H1 (cell line): ENCODE measurements at regions not wholly inside any gene's neighbourhood (a gene's known extent, or its start where the extent isn't known, plus 50 kb on each side); places are given as distances from the start of the nearest gene placed in this dataset.
A peak's percentile ranks its signal among the peaks of the same experiment; 100 is the strongest.

ENCODE experiments used
- CTCF ChIA-PET: fragments of 300-600 bp; sonication (Branson Sonifier 250); formaldehyde crosslinking; loops from one replicate; lab custom pipeline; 2021; ENCODE audit not compliant: partially characterized antibody; lab: Charles Lee
- POLR2A ChIA-PET: fragments of 300-600 bp; sonication (Branson Sonifier 250); formaldehyde crosslinking; loops from one replicate; lab custom pipeline; 2021; ENCODE audit warnings: inconsistent platforms; ENCODE audit not compliant: partially characterized antibody; lab: Charles Lee
- DNase-seq, 2 experiments: peaks; one replicate each; pipeline versions ENCODE4 v3.0.0 to v3.0.0-alpha.2; 2010 to 2022; ENCODE audit warnings: low spot score in 2 of 2, low read depth in 1 of 2, mixed read lengths in 1 of 2
- FAIRE-seq: peaks from 2 replicates; lab custom pipeline; 2011; peaks lifted over from hg19 to GRCh38; lab: Jason Lieb, UNC
- H2AFZ ChIP-seq: 2 replicates; pipeline ENCODE4 v1.8.1; 2012; ENCODE audit warnings: low read length, inconsistent platforms
- H2AK5ac ChIP-seq: 2 replicates; pipeline ENCODE4 v1.6.1; 2013; ENCODE audit warnings: low read depth, low read length
- H2BK120ac ChIP-seq: replicated peaks from 2 replicates; pipeline ENCODE3; 2013; ENCODE audit warnings: low read depth, low read length, inconsistent platforms
- H2BK12ac ChIP-seq: 2 replicates; pipeline ENCODE4 v1.6.1; 2013; ENCODE audit warnings: low read depth, low read length
- H2BK15ac ChIP-seq: 2 replicates; pipeline ENCODE4 v1.6.1; 2013; ENCODE audit warnings: low read length
- H2BK20ac ChIP-seq: 2 replicates; pipeline ENCODE4 v1.6.1; 2013; ENCODE audit warnings: low read length
- H2BK5ac ChIP-seq: 2 replicates; pipeline ENCODE4 v1.6.1; 2013; ENCODE audit warnings: low read depth, low read length
- H3K14ac ChIP-seq: 2 replicates; pipeline ENCODE4 v1.6.1; 2013; ENCODE audit warnings: inconsistent platforms; ENCODE audit not compliant: insufficient read length
- H3K18ac ChIP-seq: 2 replicates; pipeline ENCODE4 v1.6.1; 2013; ENCODE audit warnings: low read length; ENCODE audit errors: extremely low read depth
- H3K23ac ChIP-seq: 2 replicates; pipeline ENCODE4 v1.6.1; 2013; ENCODE audit warnings: inconsistent platforms; ENCODE audit not compliant: insufficient read length
- H3K23me2 ChIP-seq: 2 replicates; pipeline ENCODE4 v1.6.1; 2013; ENCODE audit warnings: low read depth, low read length
- H3K27ac ChIP-seq: 2 replicates; pipeline ENCODE4 v1.6.1; 2011; ENCODE audit warnings: low read depth, low read length, inconsistent platforms
- H3K27me3 ChIP-seq, 4 experiments: replicated peaks in 1 of 4; 1 replicate in 1 of 4; 2 replicates in 3 of 4; pipeline versions ENCODE4 v1.6.1 to v1.8.1; 2011 to 2013; ENCODE audit warnings: low read length in 3 of 4, mild to moderate bottlenecking in 3 of 4, inconsistent platforms in 2 of 4, mixed read lengths in 2 of 4, moderate library complexity in 1 of 4; ENCODE audit not compliant: control insufficient read depth in 3 of 4, insufficient read depth in 3 of 4; ENCODE audit errors: extremely low read depth in 1 of 4
- H3K36me3 ChIP-seq, 4 experiments: 2 replicates each; pipeline versions ENCODE4 v1.6.1 to v1.8.1; 2011 to 2013; ENCODE audit warnings: mild to moderate bottlenecking in 4 of 4, low read length in 3 of 4, moderate library complexity in 2 of 4, control low read depth in 1 of 4, inconsistent platforms in 1 of 4; ENCODE audit not compliant: insufficient read depth in 4 of 4, control insufficient read depth in 2 of 4
- H3K4ac ChIP-seq: replicated peaks from 2 replicates; pipeline ENCODE3; 2013; ENCODE audit warnings: low read length, low read depth, mixed read lengths, inconsistent platforms; ENCODE audit not compliant: insufficient read length
- H3K4me1 ChIP-seq, 4 experiments: replicated peaks in 1 of 4; 1 replicate in 1 of 4; 2 replicates in 3 of 4; pipeline versions ENCODE4 v1.6.1 to v1.8.1; 2011 to 2013; ENCODE audit warnings: low read length in 3 of 4, inconsistent platforms in 2 of 4, mixed read lengths in 1 of 4; ENCODE audit not compliant: insufficient read depth in 4 of 4, control insufficient read depth in 3 of 4
- H3K4me2 ChIP-seq, 2 experiments: 2 replicates each; pipeline versions ENCODE4 v1.6.1 to v1.8.1; 2011 to 2013; ENCODE audit warnings: low read depth in 2 of 2, low read length in 2 of 2, control low read depth in 1 of 2, inconsistent platforms in 1 of 2, mild to moderate bottlenecking in 1 of 2; ENCODE audit not compliant: insufficient read depth in 1 of 2
- H3K4me3 ChIP-seq, 4 experiments: fragments of 200-600, 300-600 bp in 1 of 4; sonication (generic), shearing (Covaris generic), sonication (Bioruptor Twin) in 1 of 4; 2 replicates each; pipeline versions ENCODE4 v1.5.1 to v1.8.1; 2011 to 2016; ENCODE audit warnings: low read length in 4 of 4, low read depth in 3 of 4, control low read depth in 2 of 4, inconsistent platforms in 2 of 4, mild to moderate bottlenecking in 2 of 4, mixed read lengths in 1 of 4, moderate library complexity in 1 of 4; ENCODE audit not compliant: insufficient read depth in 2 of 4; ENCODE audit errors: extremely low read depth in 1 of 4
- H3K56ac ChIP-seq: replicated peaks from 2 replicates; pipeline ENCODE3; 2013; ENCODE audit warnings: low read depth, mild to moderate bottlenecking, mixed read lengths, low read length, inconsistent platforms; ENCODE audit not compliant: insufficient read length
- H3K79me1 ChIP-seq: 2 replicates; pipeline ENCODE4 v1.6.1; 2013; ENCODE audit warnings: low read depth, low read length, control low read depth
- H3K79me2 ChIP-seq, 2 experiments: 2 replicates each; pipeline versions ENCODE4 v1.6.1 to v1.8.1; 2012 to 2013; ENCODE audit warnings: low read length in 2 of 2, mild to moderate bottlenecking in 2 of 2, inconsistent platforms in 1 of 2; ENCODE audit not compliant: insufficient read depth in 2 of 2, control insufficient read depth in 1 of 2
- H3K9ac ChIP-seq, 4 experiments: replicated peaks in 1 of 4; 1 replicate in 1 of 4; 2 replicates in 3 of 4; pipeline versions ENCODE4 v1.6.1 to v1.8.1; 2011 to 2013; ENCODE audit warnings: low read depth in 3 of 4, low read length in 3 of 4, control low read depth in 2 of 4, mild to moderate bottlenecking in 2 of 4, moderate library complexity in 2 of 4, inconsistent platforms in 1 of 4; ENCODE audit errors: extremely low read depth in 1 of 4
- H3K9me3 ChIP-seq, 2 experiments: 2 replicates each; pipeline versions ENCODE4 v1.6.1 to v1.8.1; 2012 to 2013; ENCODE audit warnings: mild to moderate bottlenecking in 2 of 2, moderate library complexity in 2 of 2, control low read depth in 1 of 2, inconsistent platforms in 1 of 2, low read depth in 1 of 2, low read length in 1 of 2, mixed read lengths in 1 of 2; ENCODE audit not compliant: insufficient read depth in 2 of 2
- H4K20me1 ChIP-seq, 2 experiments: replicated peaks in 1 of 2; 2 replicates each; pipeline versions ENCODE3 to v1.8.1; 2011 to 2013; ENCODE audit warnings: inconsistent platforms in 2 of 2, low read length in 2 of 2, mild to moderate bottlenecking in 1 of 2; ENCODE audit not compliant: insufficient read depth in 2 of 2, control insufficient read depth in 1 of 2
- H4K5ac ChIP-seq: 2 replicates; pipeline ENCODE4 v1.6.1; 2013; ENCODE audit warnings: low read length, low read depth, mixed read lengths, inconsistent platforms; ENCODE audit not compliant: insufficient read length
- H4K8ac ChIP-seq: 2 replicates; pipeline ENCODE4 v1.8.0; 2013; ENCODE audit warnings: mild to moderate bottlenecking, moderate library complexity, low read length, inconsistent platforms; ENCODE audit not compliant: insufficient read depth; ENCODE audit errors: extremely low read depth
- H4K91ac ChIP-seq: replicated peaks from 2 replicates; pipeline ENCODE3; 2013; ENCODE audit warnings: low read length, mixed read lengths, inconsistent platforms; ENCODE audit not compliant: insufficient read length
- BACH1 ChIP-seq: IDR thresholded peaks from 2 replicates; pipeline ENCODE4 v1.6.1; 2012; ENCODE audit warnings: low read length, improper control_type of control experiment
- CBX5 ChIP-seq: fragments of 300-800, 300-1000 bp; sonication (generic); IDR thresholded peaks from 2 replicates; pipeline ENCODE4 v1.7.1; 2016; ENCODE audit warnings: antibody characterized with exemption, low read length, low read depth
- CBX8 ChIP-seq: fragments of 300-800, 300-1000 bp; sonication (generic); IDR thresholded peaks from 2 replicates; pipeline ENCODE4 v1.7.1; 2016; ENCODE audit warnings: low read depth, low read length, borderline replicate concordance
- EGR1 ChIP-seq: IDR thresholded peaks from 2 replicates; pipeline ENCODE4 v1.6.1; 2011; ENCODE audit warnings: low read depth, low read length, borderline replicate concordance
- FOSL1 ChIP-seq: IDR thresholded peaks from 2 replicates; pipeline ENCODE4 v1.6.1; 2011; ENCODE audit warnings: mild to moderate bottlenecking, low read depth, low read length, moderate library complexity; ENCODE audit not compliant: insufficient read depth
- RFX5 ChIP-seq: IDR thresholded peaks from 2 replicates; pipeline ENCODE4 v1.6.1; 2011; ENCODE audit warnings: low read depth, low read length, improper control_type of control experiment, borderline replicate concordance
- RNF2 ChIP-seq: fragments of 200-900, 300-1000 bp; sonication (generic); IDR thresholded peaks from 2 replicates; pipeline ENCODE4 v1.7.1; 2016; ENCODE audit warnings: borderline replicate concordance, low read depth, mild to moderate bottlenecking, antibody characterized with exemption, low read length; ENCODE audit not compliant: poor library complexity, severe bottlenecking; ENCODE audit errors: missing control alignments
- SIN3A ChIP-seq, 2 experiments: IDR thresholded peaks in 1 of 2; conservative IDR thresholded peaks in 1 of 2; 2 replicates each; pipeline ENCODE4 v1.6.1; 2011 to 2012; ENCODE audit warnings: low read length in 2 of 2, improper control_type of control experiment in 1 of 2, low read depth in 1 of 2, mild to moderate bottlenecking in 1 of 2
- SIRT6 ChIP-seq: IDR thresholded peaks from one replicate; pipeline ENCODE4 v1.7.1; 2012; ENCODE audit warnings: low read length, inconsistent platforms
- SP1 ChIP-seq: IDR thresholded peaks from 2 replicates; pipeline ENCODE4 v1.6.1; 2011; ENCODE audit warnings: low read depth, low read length
- SP2 ChIP-seq: IDR thresholded peaks from 2 replicates; pipeline ENCODE4 v1.6.1; 2012; ENCODE audit warnings: mild to moderate bottlenecking, low read length, inconsistent platforms
- WGBS, 2 experiments: shearing (Covaris generic) in 1 of 2; methylation state at CpG; one replicate each; pipeline versions ENCODE4 v1.1.6 to v1.1.7; 2013 to 2015; ENCODE audit warnings: low lambda C conversion rate in 2 of 2, mixed read lengths in 2 of 2, inconsistent platforms in 1 of 2, low coverage in 1 of 2, missing lambda C conversion rate in 1 of 2; ENCODE audit not compliant: insufficient replicate concordance in 2 of 2, insufficient coverage in 1 of 2, insufficient read length in 1 of 2; ENCODE audit errors: extremely low coverage in 1 of 2, missing lambda C conversion rate in 1 of 2; 5-methylcytosine and 5-hydroxymethylcytosine counted together
- TF ChIP-seq, protein P1 (sequence below): IDR thresholded peaks from 2 replicates; pipeline ENCODE4 v1.6.1; 2012; ENCODE audit warnings: inconsistent platforms
- TF ChIP-seq, protein P2 (sequence below): IDR thresholded peaks from 2 replicates; pipeline ENCODE4 v1.6.1; 2011; ENCODE audit warnings: low read depth, mild to moderate bottlenecking, low read length; ENCODE audit not compliant: insufficient read depth

DNA sequence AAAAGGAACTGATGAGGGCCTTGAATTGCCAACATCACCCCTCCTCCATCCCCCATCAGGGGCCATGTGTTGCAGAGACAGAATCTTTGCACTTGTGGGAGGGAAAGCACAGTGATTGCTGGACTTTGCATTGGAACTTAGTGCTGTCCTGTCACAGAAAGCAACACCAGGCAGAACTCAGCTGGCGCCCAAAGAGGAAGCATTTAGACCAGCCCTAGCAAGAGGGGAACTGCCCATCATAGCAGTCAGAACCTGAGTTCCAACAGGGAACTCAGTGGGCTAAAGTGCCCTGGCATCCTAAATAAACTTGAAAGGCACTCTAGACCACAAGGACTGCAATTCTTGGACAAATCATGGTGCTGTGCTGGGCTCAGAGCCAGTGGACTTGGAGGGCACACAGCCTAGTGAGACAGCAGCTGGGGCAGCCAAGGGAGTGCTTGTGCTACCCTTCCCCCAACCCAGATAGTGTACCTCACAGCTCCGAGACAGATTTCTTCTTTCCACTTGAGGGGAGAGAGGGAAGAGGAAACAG, 128.1 kb downstream of the ACTL7B start:
- Histone ChIP-seq H3K9ac (no peak overlapping the region), H2BK15ac (no peak overlapping the region), H2AK5ac (no peak overlapping the region), H3K79me2 (no peaks in the 10 kb centered on the region), H3K4me3 (no peak overlapping the region), H3K27me3 (no peaks in the 10 kb centered on the region), H3K4ac (no peak overlapping the region), H3K23me2 (no peaks in the 10 kb centered on the region), H3K4me2 (no peak overlapping the region), H4K91ac (no peak overlapping the region), H4K20me1 (no peaks in the 10 kb centered on the region), H2BK20ac (no peak overlapping the region), H3K56ac (no peak overlapping the region), H4K8ac (no peak overlapping the region), H2BK120ac (no peak overlapping the region), H4K5ac (no peak overlapping the region), H3K4me1 (no peaks in the 10 kb centered on the region), H3K18ac (no peak overlapping the region), H2AFZ (peak overlapping the region; percentile 67; the same call in 1 of the 2 replicates), H3K36me3 (no peaks in the 10 kb centered on the region), H3K27ac (no peak overlapping the region), H3K23ac (no peak overlapping the region), H3K79me1 (no peaks in the 10 kb centered on the region), H2BK5ac (no peak overlapping the region), H3K9me3 (no peaks in the 10 kb centered on the region), H2BK12ac (no peak overlapping the region), H3K14ac (no peak overlapping the region)
- POLR2A ChIA-PET = no interaction called here
- FAIRE-seq = no peak
- 82% methylated on average over 1 of the region's 2 CpGs; no CpG with 5 or more reads in 1 of the 2 experiments for WGBS, 2 experiments
- DNase-seq = no peak
- CTCF ChIA-PET = interaction anchor here (1.2 to 2.3 kb wide), 2 partner anchors 14 to 34 kb away, joined by 3 to 10 read pairs; no protein-coding TSS in a partner anchor
- no peak for TF ChIP-seq FOSL1
- TF ChIP-seq SIRT6 = no peak
- no peak for TF ChIP-seq RNF2
- TF ChIP-seq SP2 = no peak
- no peak for TF ChIP-seq CBX5
- no peak for TF ChIP-seq EGR1
- no peak for TF ChIP-seq CBX8
- TF ChIP-seq, protein P1, sequence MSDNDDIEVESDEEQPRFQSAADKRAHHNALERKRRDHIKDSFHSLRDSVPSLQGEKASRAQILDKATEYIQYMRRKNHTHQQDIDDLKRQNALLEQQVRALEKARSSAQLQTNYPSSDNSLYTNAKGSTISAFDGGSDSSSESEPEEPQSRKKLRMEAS = no peak
- TF ChIP-seq BACH1 = no peak
- no peak for TF ChIP-seq RFX5
- no peak for TF ChIP-seq SP1
- no peak for TF ChIP-seq SIN3A (conservative IDR thresholded peaks at IDR 0.05 in 1 of 2, IDR thresholded peaks at IDR 0.05 in 1 of 2; ENCODE audit: low read depth in 1 of 2, low read length in 2 of 2)
- TF ChIP-seq, protein P2, sequence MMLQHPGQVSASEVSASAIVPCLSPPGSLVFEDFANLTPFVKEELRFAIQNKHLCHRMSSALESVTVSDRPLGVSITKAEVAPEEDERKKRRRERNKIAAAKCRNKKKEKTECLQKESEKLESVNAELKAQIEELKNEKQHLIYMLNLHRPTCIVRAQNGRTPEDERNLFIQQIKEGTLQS = no peak
